HepG2 (cell line): ENCODE measurements at regions not wholly inside any gene's neighbourhood (a gene's known extent, or its start where the extent isn't known, plus 50 kb on each side); places are given as distances from the start of the nearest gene placed in this dataset.

Source experiments
- ATAC-seq: fragments of 200-7000 bp; cut with Tn5 transposase; 3 replicates; pipeline ENCODE4 v1.9.1; 2020; ENCODE audit warnings: mild to moderate bottlenecking, moderate library complexity
- BruUV-seq: library from RNA; stranded (reverse); fragments of 400-500 nt; replicated peaks from 2 replicates; lab custom pipeline; 2021; lab: Mats Ljungman, UMichigan
- CTCF ChIA-PET: fragments of 300-600 bp; formaldehyde crosslinking; extraction: SDS; loops from one replicate; lab custom pipeline; 2021; ENCODE audit warnings: low total read pairs, inconsistent platforms, low intra/inter-chr PET ratio; lab: Yijun Ruan, JAX
- POLR2A ChIA-PET: fragments of 350-600 bp; sonication (Branson Sonifier 250); formaldehyde crosslinking; loops from one replicate; lab custom pipeline; 2020; ENCODE audit warnings: antibody characterized with exemption, inconsistent platforms; lab: Yijun Ruan, JAX
- DNase-seq: peaks from one replicate; pipeline ENCODE4 v3.0.0-alpha.2; 2015; ENCODE audit warnings: low spot score
- FAIRE-seq: peaks from 3 replicates; lab custom pipeline; 2011; peaks lifted over from hg19 to GRCh38; lab: Jason Lieb, UNC
- H2AFZ ChIP-seq: one replicate; pipeline ENCODE4 v1.6.1; 2011; ENCODE audit warnings: low read length, inconsistent platforms
- H3K27ac ChIP-seq: fragments of 300-600 bp; 3 replicates; pipeline ENCODE4 v1.8.0; 2011; ENCODE audit warnings: mixed run types, mild to moderate bottlenecking, mixed read lengths, low read length, inconsistent platforms; ENCODE audit not compliant: insufficient read depth; ENCODE audit errors: extremely low read length
- H3K27me3 ChIP-seq, 2 experiments: fragments of 200-600 bp in 1 of 2; 2 replicates in 1 of 2; 3 replicates in 1 of 2; pipeline versions ENCODE4 v1.6.0 to v1.8.0; 2011; ENCODE audit warnings: low read length in 2 of 2, mild to moderate bottlenecking in 2 of 2, moderate library complexity in 2 of 2, inconsistent platforms in 1 of 2; ENCODE audit not compliant: insufficient read depth in 2 of 2, control insufficient read depth in 1 of 2
- H3K36me3 ChIP-seq, 2 experiments: fragments of 200-600 bp in 1 of 2; replicated peaks in 1 of 2; 2 replicates in 1 of 2; 3 replicates in 1 of 2; pipeline versions ENCODE4 v1.5.1 to v1.8.0; 2011; ENCODE audit warnings: low read length in 2 of 2, inconsistent platforms in 1 of 2; ENCODE audit not compliant: insufficient read depth in 2 of 2, control insufficient read depth in 1 of 2
- H3K4me1 ChIP-seq: 2 replicates; pipeline ENCODE4 v1.5.1; 2012; ENCODE audit warnings: low read length, inconsistent platforms; ENCODE audit not compliant: insufficient read depth
- H3K4me2 ChIP-seq: 2 replicates; pipeline ENCODE4 v1.6.0; 2011; ENCODE audit warnings: low read depth, low read length, inconsistent platforms
- H3K4me3 ChIP-seq, 3 experiments: fragments of 200-600 bp in 1 of 3; sonication (generic), shearing (Covaris generic) in 1 of 3; replicated peaks in 1 of 3; 2 replicates each; pipeline ENCODE4 v1.5.1; 2011 to 2016; ENCODE audit warnings: low read length in 3 of 3, inconsistent platforms in 2 of 3, low read depth in 2 of 3, mild to moderate bottlenecking in 2 of 3, control low read depth in 1 of 3, mixed read lengths in 1 of 3; ENCODE audit not compliant: insufficient read depth in 1 of 3
- H3K79me2 ChIP-seq: one replicate; pipeline ENCODE4 v1.6.1; 2011; ENCODE audit warnings: low read length, inconsistent platforms; ENCODE audit not compliant: insufficient read depth
- H3K9ac ChIP-seq: 2 replicates; pipeline ENCODE4 v1.6.0; 2011; ENCODE audit warnings: mild to moderate bottlenecking, low read depth, low read length, inconsistent platforms; ENCODE audit not compliant: insufficient read depth
- H3K9me3 ChIP-seq: 2 replicates; pipeline ENCODE4 v1.5.1; 2012; ENCODE audit warnings: mild to moderate bottlenecking, low read length
- H4K20me1 ChIP-seq: 2 replicates; pipeline ENCODE4 v1.6.0; 2011; ENCODE audit warnings: inconsistent platforms, mild to moderate bottlenecking, low read length, moderate library complexity; ENCODE audit not compliant: insufficient read depth
- ATAD3A ChIP-seq: sonication (generic); formaldehyde crosslinking; IDR thresholded peaks from 2 replicates; pipeline ENCODE4 v1.4.0; 2020; ENCODE audit warnings: missing genetic modification reagents
- ATF5 ChIP-seq: sonication (generic); formaldehyde crosslinking; IDR thresholded peaks from 2 replicates; pipeline ENCODE4 v1.4.0; 2020; ENCODE audit warnings: mild to moderate bottlenecking, low read depth, missing genetic modification reagents
- CC2D1A ChIP-seq: sonication (generic); formaldehyde crosslinking; IDR thresholded peaks from 2 replicates; pipeline ENCODE4 v1.8.1; 2023; ENCODE audit warnings: mild to moderate bottlenecking, missing genetic modification reagents
- CENPT ChIP-seq: sonication (generic); formaldehyde crosslinking; IDR thresholded peaks from 2 replicates; pipeline ENCODE4 v1.8.0; 2022; ENCODE audit warnings: low read depth, mild to moderate bottlenecking, moderate library complexity, missing genetic modification reagents
- E2F5 ChIP-seq: sonication (generic); formaldehyde crosslinking; conservative IDR thresholded peaks from 2 replicates; pipeline ENCODE4 v1.4.0; 2020; ENCODE audit warnings: missing genetic modification reagents
- EEA1 ChIP-seq: sonication (generic); formaldehyde crosslinking; IDR thresholded peaks from 2 replicates; pipeline ENCODE4 v1.5.1; 2020; ENCODE audit warnings: mild to moderate bottlenecking, missing genetic modification reagents, borderline replicate concordance
- FOXM1 ChIP-seq: sonication (generic); formaldehyde crosslinking; IDR thresholded peaks from 2 replicates; pipeline ENCODE4 v1.5.0; 2020; ENCODE audit warnings: missing genetic modification reagents
- FOXO1 ChIP-seq: sonication (generic); formaldehyde crosslinking; IDR thresholded peaks from 2 replicates; pipeline ENCODE4 v1.4.0; 2020; ENCODE audit warnings: missing genetic modification reagents
- IRF9 ChIP-seq: sonication (generic); formaldehyde crosslinking; IDR thresholded peaks from 2 replicates; pipeline ENCODE4 v1.8.0; 2022; ENCODE audit warnings: missing genetic modification reagents, mild to moderate bottlenecking, borderline replicate concordance
- MIER2 ChIP-seq: IDR thresholded peaks from 2 replicates; pipeline ENCODE4 v1.6.1; 2016; ENCODE audit warnings: missing biosample characterization, missing genetic modification reagents
- NCOA1 ChIP-seq: sonication (generic); formaldehyde crosslinking; IDR thresholded peaks from 2 replicates; pipeline ENCODE4 v1.9.0; 2021; ENCODE audit warnings: missing genetic modification reagents
- SIN3A ChIP-seq: IDR thresholded peaks from 2 replicates; pipeline ENCODE4 v1.6.1; 2011; ENCODE audit warnings: low read depth, mild to moderate bottlenecking, control low read depth, low read length, borderline replicate concordance
- SRSF4 ChIP-seq: fragments of 200-400 bp; formaldehyde crosslinking; IDR thresholded peaks from one replicate; pipeline ENCODE4 v1.6.1; 2018; ENCODE audit warnings: mild to moderate bottlenecking, low read depth, low read length, moderate library complexity; ENCODE audit not compliant: poor library complexity, severe bottlenecking
- SSRP1 ChIP-seq: IDR thresholded peaks from 2 replicates; pipeline ENCODE4 v1.6.1; 2016; ENCODE audit warnings: control low read depth
- TRIM22 ChIP-seq: fragments of 450-650 bp; IDR thresholded peaks from 2 replicates; pipeline ENCODE4 v1.6.1; 2017
- YEATS4 ChIP-seq: sonication (generic); formaldehyde crosslinking; IDR thresholded peaks from 2 replicates; pipeline ENCODE4 v1.4.0; 2020; ENCODE audit warnings: missing genetic modification reagents, borderline replicate concordance
- ZFX ChIP-seq: sonication (generic); formaldehyde crosslinking; IDR thresholded peaks from 2 replicates; pipeline ENCODE4 v1.4.0; 2020; ENCODE audit warnings: mild to moderate bottlenecking, low read depth, missing genetic modification reagents, moderate library complexity
- WGBS: methylation state at CpG from one replicate; pipeline ENCODE4 v1.1.6; 2017; ENCODE audit warnings: low lambda C conversion rate; 5-methylcytosine and 5-hydroxymethylcytosine counted together
- in situ Hi-C: cut with HindIII; loops from 2 replicates; pipeline ENCODE4 v1.10.0; 2017; ENCODE audit warnings: low pct_unique_long_range_greater_than_20kb; ENCODE audit not compliant: extremely low pct_ligation_motif_present
- intact Hi-C: fragments of 100-400 bp; cut with micrococcal nuclease; formaldehyde crosslinking; loops from one replicate; pipeline ENCODE4 v1.10.0; 2022; ENCODE audit not compliant: unreplicated experiment

- ChIA-PET POLR2A (no interaction called here), CTCF (no interaction called here)
- 8% methylated on average over 3 of the region's 3 CpGs for WGBS
- TF ChIP-seq E2F5 (CRISPR knock-in tag) (no peak), SRSF4 (no peak), ZFX (CRISPR knock-in tag) (no peak), CENPT (CRISPR knock-in tag) (no peak), YEATS4 (CRISPR knock-in tag) (no peak), EEA1 (CRISPR knock-in tag) (no peak), ATAD3A (no peak), TRIM22 (no peak), SSRP1 (CRISPR knock-in tag) (no peak), CC2D1A (CRISPR knock-in tag) (no peak), FOXM1 (CRISPR knock-in tag) (no peak), NCOA1 (CRISPR knock-in tag) (no peak), IRF9 (CRISPR knock-in tag) (no peak), MIER2 (CRISPR knock-in tag) (no peak), SIN3A (no peak), ATF5 (CRISPR knock-in tag) (no peak), FOXO1 (CRISPR knock-in tag) (no peak)
- DNase-seq = no peak
- in situ Hi-C loops (no loop called here), intact Hi-C loops (no loop called here)
- no peak overlapping the region for H3K4me3 ChIP-seq
- no peak overlapping the region for H3K9ac ChIP-seq
- H3K4me2 ChIP-seq = no peak overlapping the region
- no peaks in the 10 kb centered on the region for H3K27me3 ChIP-seq
- no peaks in the 10 kb centered on the region for H3K36me3 ChIP-seq
- no peak overlapping the region for H3K27ac ChIP-seq
- no peak for FAIRE-seq
- peaks cover 28% of the 10 kb centered on the region for H3K9me3 ChIP-seq
- H3K79me2 ChIP-seq = no peaks in the 10 kb centered on the region
- no peak for ATAC-seq
- no TSS peak for BruUV-seq
- no peaks in the 10 kb centered on the region for H3K4me1 ChIP-seq
- no peak overlapping the region for H2AFZ ChIP-seq
- no peaks in the 10 kb centered on the region for H4K20me1 ChIP-seq
Measured at GRCh38 chr5:4145511-4145910, 549.9 kb downstream of the IRX1 start.
